C4-2B (cell line): ENCODE measurements at regions not wholly inside any gene's neighbourhood (a gene's known extent, or its start where the extent isn't known, plus 50 kb on each side); places are given as distances from the start of the nearest gene placed in this dataset.

Experiments used
- H3K27ac ChIP-seq: fragments of 450-650 bp; 2 replicates; pipeline ENCODE4 v1.5.1; 2017
- ZFX ChIP-seq: fragments of 450-650 bp; IDR thresholded peaks from 2 replicates; pipeline ENCODE4 v1.6.1; 2017
- TF ChIP-seq, protein P1 (sequence below): fragments of 450-650 bp; conservative IDR thresholded peaks from 2 replicates; pipeline ENCODE4 v1.5.1; 2017; ENCODE audit warnings: mild to moderate bottlenecking

GRCh38 chr12:118921761-118922160 lies 59.6 kb upstream of the SRRM4 start:
- no peak overlapping the region for H3K27ac ChIP-seq
- TF ChIP-seq ZFX: no peak
- TF ChIP-seq, protein P1, sequence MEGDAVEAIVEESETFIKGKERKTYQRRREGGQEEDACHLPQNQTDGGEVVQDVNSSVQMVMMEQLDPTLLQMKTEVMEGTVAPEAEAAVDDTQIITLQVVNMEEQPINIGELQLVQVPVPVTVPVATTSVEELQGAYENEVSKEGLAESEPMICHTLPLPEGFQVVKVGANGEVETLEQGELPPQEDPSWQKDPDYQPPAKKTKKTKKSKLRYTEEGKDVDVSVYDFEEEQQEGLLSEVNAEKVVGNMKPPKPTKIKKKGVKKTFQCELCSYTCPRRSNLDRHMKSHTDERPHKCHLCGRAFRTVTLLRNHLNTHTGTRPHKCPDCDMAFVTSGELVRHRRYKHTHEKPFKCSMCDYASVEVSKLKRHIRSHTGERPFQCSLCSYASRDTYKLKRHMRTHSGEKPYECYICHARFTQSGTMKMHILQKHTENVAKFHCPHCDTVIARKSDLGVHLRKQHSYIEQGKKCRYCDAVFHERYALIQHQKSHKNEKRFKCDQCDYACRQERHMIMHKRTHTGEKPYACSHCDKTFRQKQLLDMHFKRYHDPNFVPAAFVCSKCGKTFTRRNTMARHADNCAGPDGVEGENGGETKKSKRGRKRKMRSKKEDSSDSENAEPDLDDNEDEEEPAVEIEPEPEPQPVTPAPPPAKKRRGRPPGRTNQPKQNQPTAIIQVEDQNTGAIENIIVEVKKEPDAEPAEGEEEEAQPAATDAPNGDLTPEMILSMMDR: no peak

GRCh38 chr12:118922405-118922804 lies 58.9 kb upstream of the SRRM4 start:
- H3K27ac ChIP-seq: no peak overlapping the region
- TF ChIP-seq ZFX: no peak
- TF ChIP-seq, protein P1: no peak

GRCh38 chr12:118925407-118925806 lies 55.9 kb upstream of the SRRM4 start:
- TF ChIP-seq, protein P1: no peak
- TF ChIP-seq ZFX: no peak

GRCh38 chr12:118925826-118926225 lies 55.5 kb upstream of the SRRM4 start:
- TF ChIP-seq, protein P1: no peak
- TF ChIP-seq ZFX: no peak
- no peak overlapping the region for H3K27ac ChIP-seq

More at GRCh38 chr12:118925407-118925806, 55.9 kb upstream of the SRRM4 start:
- H3K27ac ChIP-seq: no peak overlapping the region
